Jurkat, Clone E6-1 (cell line): ENCODE measurements at regions not wholly inside any gene's neighbourhood (a gene's known extent, or its start where the extent isn't known, plus 50 kb on each side); places are given as distances from the start of the nearest gene placed in this dataset.

ENCODE experiments used
- DNase-seq: peaks from one replicate; pipeline ENCODE4 v3.0.0-alpha.2; 2011; ENCODE audit warnings: low read depth, low spot score
- H3K4me3 ChIP-seq: 2 replicates; pipeline ENCODE4 v1.5.1; 2011; ENCODE audit warnings: mild to moderate bottlenecking, low read length, control low read depth, moderate library complexity

DNA sequence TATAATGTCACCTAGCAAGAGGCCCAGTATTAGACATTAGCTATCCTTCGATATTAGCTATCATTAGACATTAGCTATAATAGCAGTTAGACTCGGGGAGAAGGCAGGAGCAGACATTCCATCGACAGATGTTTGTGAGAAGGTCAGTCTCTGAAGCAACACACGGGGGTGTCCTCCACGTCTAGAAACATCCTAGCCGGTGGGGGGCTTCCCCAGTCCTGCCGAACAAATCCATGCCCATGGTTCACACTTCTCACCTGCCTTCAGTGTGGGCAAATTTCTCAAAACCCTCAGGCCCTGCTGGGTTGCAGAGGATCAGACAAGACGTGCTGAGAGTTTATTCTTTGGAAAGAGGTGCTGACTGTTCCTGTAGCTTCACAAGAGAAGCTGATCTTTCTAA is 151.1 kb downstream of the IRF8 start:
- DNase-seq, result no peak

DNA sequence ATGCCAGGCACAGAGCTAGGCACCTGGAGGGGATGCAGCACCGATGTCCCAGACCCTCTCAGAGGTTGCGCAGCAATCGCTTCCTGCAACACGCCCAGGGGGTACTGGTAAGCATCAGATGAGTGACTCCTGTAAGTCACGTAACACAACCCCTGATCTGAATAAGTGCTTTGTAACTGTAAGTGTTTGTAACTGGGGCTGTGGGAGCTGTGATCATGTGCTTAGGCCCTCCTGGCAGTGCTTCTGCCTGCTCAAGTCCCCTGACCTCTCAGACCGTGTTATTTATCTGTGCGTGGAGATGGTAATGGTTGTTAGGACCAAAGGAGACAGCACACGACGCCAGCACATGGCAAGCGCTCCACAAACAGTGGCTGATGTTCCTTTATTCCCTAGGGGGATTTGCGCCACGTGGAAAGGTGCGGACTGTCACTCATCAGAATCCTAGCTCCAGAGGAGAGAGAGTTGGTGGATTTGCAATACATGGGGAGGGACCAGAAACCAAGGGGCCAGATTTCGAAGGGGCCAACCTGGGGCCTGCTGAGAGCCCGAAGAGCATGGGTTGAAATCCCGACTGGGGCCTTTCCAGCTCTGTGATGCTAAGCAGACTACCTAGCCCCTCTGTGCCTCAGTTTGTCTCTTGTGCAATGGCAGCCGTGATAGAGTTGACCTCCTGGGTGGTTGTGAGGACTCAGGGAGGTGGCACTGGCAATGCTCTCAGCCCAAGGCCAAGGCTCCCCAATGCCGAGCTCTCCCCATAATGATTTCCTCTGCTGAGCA is 151.8 kb downstream of the IRF8 start:
- DNase-seq, result no peak
- H3K4me3 ChIP-seq, result no peak overlapping the region

More for the DNA sequence above, 151.1 kb downstream of the IRF8 start:
- no peak overlapping the region for H3K4me3 ChIP-seq

DNA sequence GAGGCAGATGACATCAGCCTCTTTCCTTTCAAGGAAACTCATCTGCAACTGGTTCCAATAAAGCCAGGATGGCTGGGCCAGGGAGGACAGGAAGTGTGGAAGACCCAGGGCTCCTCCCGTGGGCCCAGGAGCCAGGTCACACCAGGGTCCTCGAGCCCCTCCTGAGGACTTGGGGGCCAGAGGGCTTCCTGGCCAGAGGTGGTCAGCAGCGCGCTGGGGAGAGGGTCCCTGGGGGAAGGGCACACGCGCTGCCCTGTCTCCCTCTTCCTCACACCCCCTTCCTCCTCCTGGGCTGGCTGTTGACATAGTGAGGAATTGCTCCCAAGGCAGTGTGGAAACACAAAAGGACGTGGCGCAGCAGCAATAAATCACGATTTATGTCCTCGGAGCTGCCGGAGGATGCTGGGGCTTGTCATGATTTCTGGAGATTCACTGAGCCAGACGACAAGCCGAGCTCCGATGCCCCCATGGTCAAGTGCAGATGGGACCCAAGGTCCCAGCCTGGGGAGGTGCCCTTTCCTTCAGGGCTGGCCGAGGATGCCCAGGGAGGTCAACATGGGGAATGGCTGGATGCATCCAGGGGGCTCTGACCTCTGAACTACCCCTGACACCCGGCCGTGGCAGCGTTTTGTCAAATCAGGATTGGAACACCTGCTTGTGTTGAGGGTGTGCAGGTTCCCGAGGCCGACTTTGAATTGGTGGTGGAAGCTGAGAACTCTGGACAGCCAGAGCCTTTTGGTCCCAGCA is 152.6 kb downstream of the IRF8 start:
- no peak for DNase-seq
- H3K4me3 ChIP-seq, result no peak overlapping the region

DNA sequence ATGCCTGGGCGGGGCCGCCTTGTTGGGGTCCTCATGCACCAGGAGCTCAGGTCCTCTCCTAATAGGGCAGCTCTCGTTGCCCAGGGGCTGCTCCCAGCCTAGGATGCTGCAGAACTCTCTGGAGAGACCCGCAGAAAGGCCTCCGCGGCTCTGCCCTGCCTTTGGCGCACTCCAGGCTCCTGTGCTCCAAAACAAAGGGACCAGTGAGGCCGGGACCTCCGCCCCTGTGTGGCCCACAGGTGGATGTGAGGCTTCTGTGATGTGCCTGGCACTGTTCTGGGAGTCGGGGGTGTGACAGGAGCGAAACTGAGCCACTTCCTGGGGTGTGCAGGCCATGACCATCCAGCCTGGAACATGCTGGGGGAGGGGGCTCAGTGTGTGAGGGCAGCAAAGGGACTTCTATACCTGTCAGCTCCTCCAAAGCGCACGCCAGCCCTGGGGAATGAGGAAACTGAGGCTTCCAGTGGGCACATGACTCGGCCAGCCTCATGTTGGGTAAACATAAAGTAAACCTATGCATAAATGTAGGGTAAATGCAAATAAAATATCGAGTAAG is 153.2 kb downstream of the IRF8 start:
- DNase-seq, result no peak

DNA sequence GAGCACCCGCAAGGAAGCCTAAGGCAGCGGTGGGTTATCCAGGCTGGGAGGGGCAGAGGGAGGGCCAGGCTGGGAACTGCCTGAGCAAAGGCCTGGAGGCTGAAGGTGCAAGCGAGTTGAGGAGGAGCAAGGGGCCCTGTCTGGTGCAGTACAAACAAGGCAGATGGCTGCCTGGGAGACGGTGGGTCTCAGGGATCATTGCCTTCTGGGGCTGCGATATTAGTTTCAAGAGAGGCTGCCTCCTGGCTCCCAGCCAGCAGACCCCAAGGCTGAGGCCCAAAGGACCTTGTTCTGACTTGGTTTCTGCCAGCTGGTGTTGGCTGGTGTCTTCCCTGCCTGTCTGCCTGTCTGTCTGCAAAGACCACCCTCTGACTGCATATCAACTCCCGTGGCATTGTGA is 154.0 kb downstream of the IRF8 start:
- no peak overlapping the region for H3K4me3 ChIP-seq
- DNase-seq, result no peak

More for the DNA sequence above, 153.2 kb downstream of the IRF8 start:
- no peak overlapping the region for H3K4me3 ChIP-seq

DNA sequence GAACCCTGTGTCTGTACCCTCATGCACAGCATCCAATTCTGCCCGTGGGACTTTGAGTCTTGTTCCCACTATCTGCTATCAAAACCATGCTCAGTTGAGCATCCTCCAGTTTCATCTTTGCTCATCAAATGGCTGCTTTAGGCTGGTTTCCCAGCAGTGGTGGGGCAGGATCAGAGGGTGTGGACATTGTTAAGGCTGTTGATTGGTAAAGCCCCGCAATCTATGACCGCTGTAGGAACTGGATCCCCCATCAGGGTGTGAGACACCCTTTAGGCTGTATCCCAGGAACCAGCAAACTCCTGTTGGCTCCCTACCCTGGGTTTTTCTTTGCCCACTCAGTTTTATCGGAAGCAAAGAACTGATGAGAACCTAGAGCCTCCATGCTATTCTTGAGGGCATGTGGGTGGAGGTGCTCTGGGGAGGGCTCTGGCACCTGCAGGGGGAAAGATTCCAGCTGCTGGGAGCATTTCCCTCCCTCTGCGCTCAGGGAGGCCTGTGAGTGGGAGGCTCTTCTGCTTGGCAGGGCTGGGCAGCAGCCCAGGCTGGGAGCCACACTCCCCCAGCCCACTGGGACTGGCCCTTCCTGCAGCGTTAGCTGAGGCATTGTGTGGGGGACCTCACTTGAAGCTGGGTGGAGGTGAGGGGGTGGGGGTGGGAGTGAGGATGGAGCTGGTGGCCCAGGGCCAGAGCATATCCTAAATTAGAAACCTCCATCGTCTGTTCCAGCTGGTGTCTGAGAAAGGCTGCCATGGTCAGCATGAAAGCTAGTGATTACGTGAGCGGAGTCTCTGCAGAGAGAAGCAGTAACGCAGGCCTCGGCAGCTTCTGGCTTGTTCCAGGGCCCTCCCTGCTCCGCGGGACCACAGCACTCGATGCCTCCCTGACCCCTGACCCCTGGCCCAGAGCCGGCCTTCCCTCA is 160.6 kb downstream of the IRF8 start:
- DNase-seq, result no peak
- H3K4me3 ChIP-seq, result no peak overlapping the region

DNA sequence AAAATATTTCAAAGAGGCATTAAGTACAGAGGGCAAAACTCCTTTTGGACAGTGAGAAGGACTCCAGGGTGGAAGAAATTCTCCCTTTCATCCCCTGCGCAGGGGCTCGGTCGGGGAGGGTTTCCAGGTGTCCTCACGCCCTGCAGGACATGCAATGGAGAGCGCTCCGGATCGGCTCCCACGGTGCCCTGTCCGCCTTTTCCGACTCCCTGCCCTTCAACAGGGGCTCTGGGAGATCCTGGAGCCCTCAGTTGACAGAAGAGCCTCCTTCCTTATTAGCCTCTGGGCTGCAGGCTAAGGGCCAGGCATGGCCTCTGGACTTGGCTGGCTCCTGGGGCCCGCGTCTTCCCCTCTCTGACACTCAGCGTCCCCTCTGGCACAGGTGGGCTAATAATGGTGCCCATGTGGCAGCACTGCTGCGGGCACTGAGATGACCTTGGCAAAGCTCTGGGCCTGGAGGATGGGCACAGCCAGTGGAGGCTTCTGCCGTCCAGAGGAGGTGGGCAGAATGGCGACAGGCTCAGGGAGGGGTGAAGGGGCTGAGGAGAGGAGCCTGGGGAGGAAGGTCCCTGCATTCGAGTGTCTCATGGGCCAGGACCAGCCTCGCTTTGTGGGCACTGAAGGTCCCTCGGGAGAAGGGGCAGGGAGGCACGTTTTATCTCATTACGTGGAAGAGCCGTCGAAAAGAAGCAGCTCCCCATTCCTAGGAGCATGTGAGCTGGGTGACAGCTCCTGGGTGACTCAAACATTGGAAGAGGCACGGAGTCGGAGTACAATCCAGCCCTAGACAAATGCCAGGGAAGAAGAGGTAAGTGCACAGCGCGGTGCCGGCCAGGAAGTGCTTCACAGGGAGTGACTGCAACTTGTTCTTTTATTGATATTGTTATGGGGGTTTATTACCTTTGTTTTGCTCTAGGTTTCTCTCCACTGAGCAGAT is 161.7 kb downstream of the IRF8 start:
- H3K4me3 ChIP-seq, result no peak overlapping the region
- DNase-seq, result no peak

DNA sequence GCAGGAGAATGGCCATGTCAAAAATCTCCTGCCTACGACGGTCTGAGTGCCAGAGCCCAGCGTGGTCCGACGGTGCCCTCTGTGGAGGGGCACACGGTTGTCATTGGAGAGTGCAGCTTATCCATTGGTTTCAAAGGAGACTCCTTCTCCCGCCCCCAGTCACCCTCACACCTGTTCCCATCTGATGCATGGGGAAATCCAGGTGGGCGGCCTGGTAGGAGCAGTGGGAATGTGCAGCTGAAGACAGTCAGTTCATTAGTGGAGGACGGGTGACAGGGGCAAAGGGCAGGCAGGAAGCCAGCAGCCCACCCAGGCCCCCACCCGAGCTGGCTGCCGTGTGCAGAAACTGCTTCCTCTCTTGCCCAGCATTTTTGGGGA is 162.3 kb downstream of the IRF8 start:
- no peak overlapping the region for H3K4me3 ChIP-seq
- DNase-seq, result no peak

DNA sequence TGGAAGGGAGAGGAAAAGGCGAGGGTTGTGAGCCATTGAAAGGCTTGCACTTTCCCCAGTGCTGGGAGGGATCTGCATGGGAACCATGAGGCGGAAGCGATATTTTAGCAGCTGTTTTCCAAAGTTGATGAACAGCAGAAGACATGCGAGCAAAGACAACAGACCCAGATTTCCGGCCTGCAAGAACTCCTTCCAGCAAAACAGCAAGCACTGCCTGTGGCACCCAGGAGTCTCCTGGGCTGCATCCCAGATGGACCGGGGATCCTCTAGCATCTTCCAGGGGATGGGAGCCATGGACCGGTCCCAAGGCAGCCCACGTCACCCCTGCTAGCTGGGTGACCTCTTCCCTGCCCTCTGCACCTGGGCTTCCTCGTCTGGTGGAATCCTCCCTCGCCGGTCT is 162.8 kb downstream of the IRF8 start:
- no peak overlapping the region for H3K4me3 ChIP-seq

DNA sequence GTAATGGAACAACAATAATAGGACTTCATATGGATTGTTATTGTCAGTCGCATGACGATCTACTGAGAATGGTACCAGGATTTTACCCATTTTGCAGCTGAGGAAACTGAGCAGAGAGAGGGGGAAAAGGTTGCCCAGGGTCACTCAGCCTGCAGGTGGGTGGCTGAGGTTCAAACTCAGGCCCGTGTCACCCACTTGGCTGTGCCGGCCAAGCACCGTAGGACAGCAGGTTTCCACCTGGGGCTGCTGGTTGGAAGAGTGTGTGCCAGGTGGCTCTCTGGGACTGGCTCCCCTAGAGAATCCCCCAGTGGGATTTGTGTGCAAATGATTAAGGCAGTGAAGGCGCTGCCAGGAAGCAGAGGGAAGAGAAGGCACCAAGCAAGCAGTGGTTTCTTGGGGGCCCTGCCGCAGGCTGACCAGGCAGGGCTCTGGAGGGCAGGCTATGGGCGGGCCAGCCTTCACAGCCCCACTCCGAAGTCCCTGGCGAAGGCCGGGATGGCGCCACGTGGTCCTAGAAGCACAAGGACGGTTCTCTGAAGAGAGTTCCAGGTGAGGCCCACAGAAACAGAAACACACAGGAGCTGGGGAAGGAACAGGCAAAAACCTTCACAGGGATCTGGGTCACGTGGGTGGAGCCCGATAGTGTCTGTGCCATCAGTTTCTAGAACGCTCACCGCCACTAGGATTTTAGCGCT is 163.5 kb downstream of the IRF8 start:
- no peak for DNase-seq
- no peak overlapping the region for H3K4me3 ChIP-seq

More for the DNA sequence above, 162.8 kb downstream of the IRF8 start:
- DNase-seq, result no peak

DNA sequence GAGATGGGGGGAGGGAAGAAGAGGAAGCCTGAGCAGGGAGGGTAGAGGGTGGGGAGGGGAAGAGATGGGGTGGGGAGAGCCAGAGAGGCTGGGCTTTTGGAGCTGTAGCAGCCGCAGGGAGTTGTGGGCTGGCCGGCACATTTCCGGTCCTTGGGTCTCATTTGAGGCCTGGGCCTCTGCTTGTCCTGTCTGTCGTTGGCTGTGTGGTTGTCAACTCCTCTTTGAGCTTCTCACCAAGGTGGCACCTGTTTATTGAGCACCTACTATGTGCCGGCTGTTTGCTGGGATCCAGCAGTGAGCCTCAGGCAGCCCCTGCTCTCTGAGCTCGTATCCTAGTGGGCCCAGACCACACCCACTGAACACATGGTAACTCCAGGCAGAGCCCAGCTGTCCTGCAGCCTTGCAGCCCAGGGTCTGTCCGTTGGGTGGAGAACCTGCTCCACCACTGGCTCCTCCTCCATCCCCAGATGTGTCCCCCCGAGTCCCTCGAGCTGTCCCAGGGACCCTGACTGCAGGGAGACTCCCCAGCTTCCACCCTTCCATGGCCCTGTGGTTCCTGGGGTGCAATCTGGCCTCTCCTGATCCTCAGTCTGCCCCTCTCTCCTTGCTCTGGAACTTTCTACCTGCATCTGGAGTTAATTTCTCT is 164.9 kb downstream of the IRF8 start:
- DNase-seq, result no peak
- no peak overlapping the region for H3K4me3 ChIP-seq

DNA sequence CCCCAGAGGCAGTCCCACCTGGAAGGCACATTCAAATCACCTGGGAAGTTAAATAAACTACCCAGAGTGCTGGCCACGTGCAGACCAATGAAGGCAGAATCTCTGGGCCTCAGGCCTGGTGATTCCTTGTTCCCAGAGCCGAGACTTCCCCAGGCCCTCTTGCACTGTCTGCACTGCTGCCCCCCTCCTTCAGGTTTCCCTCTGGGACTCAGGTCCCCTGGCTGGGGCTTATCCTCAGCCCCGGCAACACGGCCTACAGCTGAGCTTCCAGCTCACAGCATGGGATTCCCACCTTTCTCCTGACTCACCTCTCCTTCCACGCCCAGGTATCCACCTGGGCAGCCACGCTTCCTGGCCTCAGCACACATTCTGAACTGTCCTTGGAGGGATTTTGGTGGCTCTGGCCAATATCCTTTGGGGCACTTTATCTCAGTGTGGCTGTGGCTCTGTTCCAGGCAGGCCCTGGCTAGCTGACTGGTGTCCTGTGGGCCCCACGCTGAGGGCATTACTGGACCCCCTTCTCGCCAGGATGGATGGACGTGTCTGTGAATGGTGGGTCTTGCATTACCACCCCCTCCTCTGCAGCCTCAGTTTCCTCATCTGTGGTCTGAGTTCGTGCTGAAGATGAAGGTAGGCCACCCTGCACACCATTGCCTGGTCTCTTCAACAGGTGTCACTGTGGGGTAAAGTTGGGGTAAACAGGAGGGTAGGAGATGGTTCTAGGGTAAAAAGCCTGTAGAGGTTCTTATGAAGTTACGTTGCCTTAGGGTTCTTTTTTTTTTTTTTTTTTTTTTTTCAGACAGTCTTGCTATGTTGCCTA is 165.7 kb downstream of the IRF8 start:
- no peak for DNase-seq
- no peak overlapping the region for H3K4me3 ChIP-seq

DNA sequence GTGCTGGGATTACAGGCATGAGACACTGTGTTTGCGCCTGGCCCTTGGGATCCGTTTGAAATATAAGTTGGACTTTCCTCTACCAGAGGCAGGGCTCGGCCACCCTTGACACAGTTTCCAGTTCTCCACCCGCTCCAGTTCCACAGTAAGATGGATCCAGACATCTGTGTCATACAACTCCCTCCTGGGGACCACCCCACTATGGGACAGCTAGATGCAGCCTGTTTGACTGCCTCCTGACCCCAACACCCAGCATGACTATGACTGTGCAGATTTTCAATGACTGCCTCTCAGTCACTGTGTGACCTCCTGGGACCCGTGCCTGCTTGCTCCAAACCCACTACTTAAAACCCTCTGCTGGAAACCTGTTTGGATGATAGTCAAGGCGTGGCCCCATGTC is 166.7 kb downstream of the IRF8 start:
- no peak for DNase-seq
- no peak overlapping the region for H3K4me3 ChIP-seq

DNA sequence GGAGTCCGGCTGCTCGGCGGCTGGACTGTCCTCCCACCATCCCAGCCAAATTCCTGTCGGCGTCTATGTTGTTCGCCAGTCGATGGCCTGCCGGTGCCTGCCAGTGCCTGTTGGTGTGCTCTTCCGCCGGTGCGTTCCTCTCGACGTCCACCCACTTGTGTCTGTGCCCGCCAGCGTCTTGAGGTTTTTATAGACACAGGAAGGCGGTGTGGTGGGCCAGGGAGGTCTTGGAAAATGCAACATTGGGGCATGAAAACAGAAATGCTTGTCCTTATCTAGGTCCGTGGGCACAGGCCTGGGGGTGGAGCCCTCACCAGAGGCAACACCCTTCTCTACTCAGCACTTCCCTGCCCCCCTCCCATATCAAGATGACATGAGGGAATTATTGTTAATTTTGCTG is 167.8 kb downstream of the IRF8 start:
- DNase-seq, result no peak

DNA sequence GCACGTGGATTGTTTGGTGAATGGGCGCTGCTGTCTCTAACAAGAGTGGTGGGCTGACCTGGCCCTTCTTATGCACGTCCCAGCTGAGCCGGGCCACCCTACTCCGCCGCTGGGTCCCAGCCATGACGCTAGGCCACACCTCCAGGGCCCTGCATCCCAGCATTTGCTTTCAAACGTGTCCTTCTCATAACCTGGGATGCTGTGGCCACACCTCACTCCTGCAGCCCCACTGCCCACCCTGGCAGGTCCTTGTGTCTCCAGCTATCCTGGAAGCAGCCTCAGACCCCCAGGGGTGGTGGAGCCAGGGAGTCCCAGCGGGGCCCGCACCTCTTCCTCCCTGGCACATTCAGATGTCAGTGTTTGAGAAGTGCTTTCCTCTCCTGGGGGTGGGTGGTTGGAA is 168.6 kb downstream of the IRF8 start:
- no peak overlapping the region for H3K4me3 ChIP-seq
- no peak for DNase-seq

More for the DNA sequence above, 167.8 kb downstream of the IRF8 start:
- H3K4me3 ChIP-seq, result no peak overlapping the region

DNA sequence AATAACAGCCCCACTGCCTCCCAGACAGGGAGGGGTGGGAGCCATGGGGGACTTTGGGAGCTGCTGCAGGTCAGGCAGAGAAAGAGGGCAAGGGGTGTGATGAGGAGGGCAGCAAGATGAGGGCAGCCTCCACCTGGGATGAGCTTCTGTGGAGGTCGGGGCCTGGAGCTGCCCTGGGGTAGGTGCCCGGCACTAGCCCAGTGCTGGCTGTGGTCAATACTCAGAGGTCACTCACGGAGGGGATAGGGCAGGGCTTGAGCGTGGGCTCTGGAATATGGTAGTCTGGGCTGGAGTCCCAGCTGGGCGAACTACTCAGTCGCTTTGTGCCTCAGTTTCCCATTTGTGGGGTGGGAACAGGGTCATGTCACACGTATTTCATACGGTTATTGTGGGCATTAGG is 169.0 kb downstream of the IRF8 start:
- no peak for DNase-seq
- H3K4me3 ChIP-seq, result no peak overlapping the region

DNA sequence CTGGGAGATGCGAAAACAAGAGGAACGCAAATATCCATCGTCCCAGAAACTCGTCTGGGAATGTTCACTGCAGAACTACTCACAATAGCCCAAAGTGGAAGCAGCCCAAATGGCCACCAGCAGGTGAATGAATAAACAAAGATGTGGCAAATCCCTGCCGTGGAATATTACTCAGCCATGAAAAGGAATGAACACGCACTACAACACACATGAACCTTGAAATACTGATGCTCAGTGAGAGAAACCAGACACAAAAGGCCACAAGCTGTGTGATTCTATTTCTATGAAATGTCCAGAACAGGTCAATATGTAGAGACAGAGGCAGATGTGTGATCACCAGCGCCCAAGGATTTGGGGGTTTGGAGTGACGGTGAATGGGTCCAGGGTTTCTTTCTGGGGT is 169.8 kb downstream of the IRF8 start:
- no peak for DNase-seq

More for the DNA sequence above, 169.8 kb downstream of the IRF8 start:
- H3K4me3 ChIP-seq, result no peak overlapping the region
